AG09309 (cell line): ENCODE measurements at regions not wholly inside any gene's neighbourhood (a gene's known extent, or its start where the extent isn't known, plus 50 kb on each side); places are given as distances from the start of the nearest gene placed in this dataset.

Experiments used
- DNase-seq: peaks from one replicate; pipeline ENCODE4 v3.0.0-alpha.2; 2010; ENCODE audit warnings: low read depth
- H3K4me3 ChIP-seq: 2 replicates; pipeline ENCODE4 v1.5.1; 2011; ENCODE audit warnings: mild to moderate bottlenecking, low read depth, low read length, moderate library complexity; ENCODE audit not compliant: control insufficient read depth
- TF ChIP-seq, protein P1 (sequence below): IDR thresholded peaks from 2 replicates; pipeline ENCODE4 v1.5.1; 2011; ENCODE audit warnings: mild to moderate bottlenecking, low read depth, low read length, inconsistent platforms; ENCODE audit not compliant: insufficient read depth, control insufficient read depth; ENCODE audit errors: missing control alignments

DNA sequence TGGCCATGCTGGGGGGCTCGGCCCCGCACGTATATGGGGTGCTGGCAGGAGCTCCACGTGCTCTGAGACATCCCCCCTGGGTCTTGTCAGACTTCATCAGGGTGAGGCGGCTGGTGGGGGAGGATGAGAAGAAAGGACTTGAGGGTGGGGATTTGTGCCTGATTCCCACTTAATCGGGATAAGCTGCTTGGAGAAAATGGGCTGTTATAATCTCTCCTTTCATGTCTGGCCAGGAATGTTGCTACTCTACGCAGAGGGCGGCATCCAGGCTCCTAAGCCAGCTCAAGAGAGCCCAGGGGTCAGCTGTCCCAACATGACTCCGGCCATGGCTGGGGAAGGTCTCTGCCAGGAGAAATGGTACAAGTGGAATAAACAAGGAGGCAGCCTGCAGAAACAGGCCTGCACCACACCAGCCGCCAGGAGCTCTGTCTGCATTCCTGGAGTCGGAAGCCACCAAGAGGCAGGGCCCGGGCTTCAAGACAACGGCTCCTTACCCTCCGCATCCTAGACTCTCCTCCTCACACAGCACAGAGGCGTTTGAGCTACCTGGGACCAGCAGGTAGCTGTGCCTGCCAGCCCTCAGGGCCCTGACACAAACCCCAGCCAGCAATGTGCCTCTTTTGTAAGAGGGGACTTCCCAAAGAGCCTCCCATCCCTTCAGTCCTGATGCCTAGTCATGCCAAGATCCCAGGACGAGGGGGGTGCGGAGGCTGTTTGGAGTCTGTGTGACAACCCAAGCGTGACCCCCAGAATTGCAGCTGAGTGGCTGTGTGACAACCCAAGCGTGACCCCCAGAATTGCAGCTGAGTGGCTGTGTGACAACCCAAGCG lies 195.8 kb upstream of the DIO3 start:
- no peak overlapping the region for H3K4me3 ChIP-seq
- TF ChIP-seq, protein P1, sequence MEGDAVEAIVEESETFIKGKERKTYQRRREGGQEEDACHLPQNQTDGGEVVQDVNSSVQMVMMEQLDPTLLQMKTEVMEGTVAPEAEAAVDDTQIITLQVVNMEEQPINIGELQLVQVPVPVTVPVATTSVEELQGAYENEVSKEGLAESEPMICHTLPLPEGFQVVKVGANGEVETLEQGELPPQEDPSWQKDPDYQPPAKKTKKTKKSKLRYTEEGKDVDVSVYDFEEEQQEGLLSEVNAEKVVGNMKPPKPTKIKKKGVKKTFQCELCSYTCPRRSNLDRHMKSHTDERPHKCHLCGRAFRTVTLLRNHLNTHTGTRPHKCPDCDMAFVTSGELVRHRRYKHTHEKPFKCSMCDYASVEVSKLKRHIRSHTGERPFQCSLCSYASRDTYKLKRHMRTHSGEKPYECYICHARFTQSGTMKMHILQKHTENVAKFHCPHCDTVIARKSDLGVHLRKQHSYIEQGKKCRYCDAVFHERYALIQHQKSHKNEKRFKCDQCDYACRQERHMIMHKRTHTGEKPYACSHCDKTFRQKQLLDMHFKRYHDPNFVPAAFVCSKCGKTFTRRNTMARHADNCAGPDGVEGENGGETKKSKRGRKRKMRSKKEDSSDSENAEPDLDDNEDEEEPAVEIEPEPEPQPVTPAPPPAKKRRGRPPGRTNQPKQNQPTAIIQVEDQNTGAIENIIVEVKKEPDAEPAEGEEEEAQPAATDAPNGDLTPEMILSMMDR, result no peak
- no peak for DNase-seq

DNA sequence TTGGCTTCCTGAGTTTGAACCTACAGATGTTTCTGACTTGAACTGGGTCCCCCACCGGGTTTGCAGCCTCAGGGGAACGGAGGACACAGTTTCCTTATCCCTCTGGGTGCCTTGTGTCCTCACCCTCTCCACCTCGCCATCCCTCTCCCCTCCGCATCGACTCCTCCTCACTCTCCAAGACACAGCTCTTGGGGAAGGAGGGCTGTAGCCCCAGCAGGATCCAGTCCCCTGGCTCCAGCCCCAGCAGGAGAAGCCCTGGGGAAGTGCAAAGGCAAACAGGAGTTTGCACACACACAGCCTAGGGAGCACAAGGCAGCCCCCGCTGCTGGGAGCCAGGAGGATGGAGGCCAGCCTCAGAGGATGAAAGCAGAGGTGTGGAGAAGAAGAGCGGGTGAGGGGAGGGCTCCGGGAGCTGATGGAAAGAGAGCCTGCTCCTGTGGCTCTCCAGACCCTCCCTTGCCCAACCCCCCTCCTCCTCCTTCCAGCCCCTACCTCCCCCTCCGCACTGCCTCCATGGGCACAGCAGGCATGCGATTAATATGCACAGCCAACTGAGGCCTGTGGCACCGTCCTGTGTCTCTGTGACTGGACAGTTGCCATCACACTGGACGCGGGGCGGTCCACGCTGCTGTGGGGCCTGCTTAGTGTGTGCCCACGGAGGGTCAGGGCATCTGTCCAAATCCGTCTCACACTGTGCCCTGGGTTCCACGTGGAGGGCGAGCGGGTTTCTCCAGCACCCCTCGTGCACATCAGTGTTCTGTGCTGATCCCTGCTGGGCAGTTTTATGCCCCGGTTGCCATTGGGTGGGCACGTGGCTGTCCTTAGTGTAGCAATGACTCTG lies 193.7 kb upstream of the DIO3 start:
- no peak overlapping the region for H3K4me3 ChIP-seq
- DNase-seq, result no peak
- TF ChIP-seq, protein P1, result no peak

DNA sequence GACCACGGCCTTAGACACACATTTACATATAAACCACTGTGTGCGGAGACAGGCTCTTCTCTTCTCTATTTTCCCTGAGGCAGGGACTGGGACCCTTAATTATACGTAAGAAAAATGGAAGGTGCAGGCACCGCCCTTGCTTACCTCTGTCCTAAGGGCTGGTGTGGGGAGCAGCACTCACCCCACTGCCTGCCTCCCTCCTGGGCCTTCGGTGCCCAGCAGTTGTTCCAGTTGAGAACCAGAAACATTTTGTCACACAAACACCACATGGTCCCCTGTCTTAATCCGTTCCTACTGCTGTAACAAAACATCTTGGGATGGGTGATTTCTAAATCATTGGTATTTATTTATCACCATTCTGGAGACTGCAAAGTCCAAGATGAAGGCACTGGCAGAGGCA lies 192.7 kb upstream of the DIO3 start:
- DNase-seq, result no peak
- H3K4me3 ChIP-seq, result no peak overlapping the region
- TF ChIP-seq, protein P1, result no peak

DNA sequence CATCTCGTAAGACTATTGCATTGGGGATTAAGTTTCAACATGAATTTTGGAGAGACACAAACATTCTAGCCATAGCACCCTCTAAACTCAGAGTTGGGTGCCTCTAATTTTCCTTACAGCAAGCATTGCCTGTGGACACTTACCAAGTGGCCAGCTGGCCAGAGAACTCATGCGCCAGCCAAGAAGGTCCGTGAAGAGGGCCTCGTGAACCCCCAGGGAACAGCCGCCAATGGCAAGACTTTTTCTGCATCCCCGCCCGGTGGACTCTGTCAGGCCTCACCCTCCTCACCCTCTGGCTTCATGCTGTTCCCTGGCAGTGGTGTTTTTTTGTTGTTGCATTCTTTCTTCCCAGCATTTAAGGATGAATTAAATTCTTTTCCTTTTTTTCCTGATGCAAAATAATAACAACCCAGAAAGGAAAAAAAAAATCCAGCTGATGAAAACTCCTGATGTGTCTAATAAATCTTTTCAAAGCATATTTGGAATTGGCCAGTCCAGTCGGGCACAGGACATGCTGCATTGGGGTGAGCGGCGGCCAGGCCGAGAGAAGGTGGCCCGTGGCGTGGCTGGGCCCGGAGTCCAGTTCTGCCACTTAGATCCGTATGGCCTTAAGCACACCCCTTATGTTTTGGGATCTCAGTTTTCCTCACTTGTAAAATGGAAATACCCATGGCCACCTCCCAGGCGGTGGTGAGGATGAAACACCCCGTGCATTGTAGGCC lies 191.9 kb upstream of the DIO3 start:
- TF ChIP-seq, protein P1, result no peak
- no peak for DNase-seq
- no peak overlapping the region for H3K4me3 ChIP-seq

DNA sequence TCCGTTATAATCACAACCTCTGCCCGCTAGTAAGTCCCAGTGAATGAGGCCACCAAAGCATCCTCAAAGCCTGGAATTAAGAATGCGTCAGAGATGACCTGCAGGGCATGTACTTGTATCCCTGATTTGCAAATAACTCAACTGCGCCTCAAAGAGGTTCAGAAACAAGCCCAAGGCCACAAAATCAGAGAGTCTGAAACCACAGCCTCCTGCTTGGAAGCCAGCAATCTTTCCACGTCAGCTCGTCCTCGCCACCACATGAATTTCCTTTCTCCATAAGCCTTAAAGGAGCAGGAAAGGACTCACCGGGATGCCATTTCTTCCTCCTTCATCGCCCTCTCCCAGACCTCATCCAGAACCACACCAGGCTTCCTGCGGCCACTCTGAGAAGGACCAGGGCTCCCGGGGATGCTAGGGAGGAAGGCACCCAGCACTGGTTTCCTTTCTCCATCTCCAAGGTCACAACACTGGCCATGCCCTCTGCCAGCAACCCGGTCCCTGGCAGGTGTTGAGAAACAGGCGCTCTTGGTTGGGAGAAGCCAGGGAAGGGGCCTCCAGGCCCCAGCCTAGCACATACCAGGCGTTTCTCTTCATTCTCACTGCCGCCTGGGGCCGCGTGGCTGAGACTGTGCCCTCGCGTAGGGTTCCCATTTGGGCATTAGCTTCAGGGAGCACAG lies 191.2 kb upstream of the DIO3 start:
- TF ChIP-seq, protein P1, result no peak
- no peak for DNase-seq
- H3K4me3 ChIP-seq, result no peak overlapping the region
